Germinal center (tissue), 1 donor: ENCODE measurements at regions not wholly inside any gene's neighbourhood (a gene's known extent, or its start where the extent isn't known, plus 50 kb on each side); places are given as distances from the start of the nearest gene placed in this dataset.
"Not testable (repeated sequence)": the region's sequence is repeated elsewhere in the genome, so short reads cannot be mapped to it uniquely, and the experiment has no call there.

Experiments used
- DNase-seq: peaks from one replicate; pipeline ENCODE4 v3.0.0; 2012; ENCODE audit warnings: mixed read lengths, low spot score

- DNase-seq = no peak
Measured at GRCh38 chr22:33221568-33221967, 163.4 kb upstream of the SYN3 start.

GRCh38 chr22:33220476-33221080, 162.4 kb upstream of the SYN3 start:
- DNase-seq = no peak

GRCh38 chr22:33219648-33220384, 161.6 kb upstream of the SYN3 start:
- no peak for DNase-seq

GRCh38 chr22:33213383-33214075, 155.3 kb upstream of the SYN3 start:
- DNase-seq = no peak

GRCh38 chr22:33209930-33210784, 152.0 kb upstream of the SYN3 start:
- DNase-seq = peak; percentile 77

- DNase-seq = no peak
Measured at GRCh38 chr22:33204408-33204807, 146.2 kb upstream of the SYN3 start.

GRCh38 chr22:33202455-33202854, 144.3 kb upstream of the SYN3 start:
- DNase-seq = peak; percentile 11

GRCh38 chr22:33194529-33195077, 136.4 kb upstream of the SYN3 start:
- no peak for DNase-seq

GRCh38 chr22:33192156-33192555, 134.0 kb upstream of the SYN3 start:
- peak; percentile 50 for DNase-seq

- DNase-seq = no peak
Measured at GRCh38 chr22:33188326-33188725, 130.1 kb upstream of the SYN3 start.

GRCh38 chr22:33186816-33187215, 128.6 kb upstream of the SYN3 start:
- DNase-seq = no peak

- no peak for DNase-seq
Measured at GRCh38 chr22:33180356-33180755, 122.2 kb upstream of the SYN3 start.

GRCh38 chr22:33167998-33168790, 110.0 kb upstream of the SYN3 start:
- DNase-seq = no peak

- DNase-seq = no peak
Measured at GRCh38 chr22:33166206-33166605, 108.0 kb upstream of the SYN3 start.

GRCh38 chr22:33163815-33164214, 105.6 kb upstream of the SYN3 start:
- no peak for DNase-seq

- no peak for DNase-seq
Measured at GRCh38 chr22:33162196-33162595, 104.0 kb upstream of the SYN3 start.

- no peak for DNase-seq
Measured at GRCh38 chr22:33160525-33160924, 102.3 kb upstream of the SYN3 start.

GRCh38 chr22:33154967-33155366, 96.8 kb upstream of the SYN3 start:
- not testable (repeated sequence) for DNase-seq

GRCh38 chr22:33149611-33150010, 91.4 kb upstream of the SYN3 start:
- DNase-seq = no peak

- no peak for DNase-seq
Measured at GRCh38 chr22:33144721-33145120, 86.5 kb upstream of the SYN3 start.
